ENCODE measurements at regions not wholly inside any gene's neighbourhood (a gene's known extent, or its start where the extent isn't known, plus 50 kb on each side); places are given as distances from the start of the nearest gene placed in this dataset.
"Not testable (repeated sequence)": the region's sequence is repeated elsewhere in the genome, so short reads cannot be mapped to it uniquely, and the experiment has no call there.

DNA sequence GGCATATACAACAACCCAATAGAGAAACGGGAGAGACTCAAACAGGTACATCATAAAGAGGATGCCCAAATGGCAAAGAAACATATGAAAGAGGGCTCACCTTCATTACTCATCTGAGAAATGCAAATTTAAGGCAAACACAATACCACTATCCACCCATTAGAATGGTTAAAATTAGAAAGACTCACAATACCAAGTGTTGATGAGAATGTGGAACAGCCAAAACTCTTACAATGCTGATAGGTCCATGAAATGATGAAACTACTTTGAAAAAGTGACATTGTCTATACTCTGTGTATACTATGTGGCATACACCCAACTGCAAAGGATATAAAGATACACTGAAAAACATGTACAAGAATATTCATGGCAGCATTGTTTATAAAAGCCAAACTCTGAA, 96.2 kb upstream of the TSHZ3 start:
- no peak for DNase-seq (ENCODE audit: low spot score)

DNA sequence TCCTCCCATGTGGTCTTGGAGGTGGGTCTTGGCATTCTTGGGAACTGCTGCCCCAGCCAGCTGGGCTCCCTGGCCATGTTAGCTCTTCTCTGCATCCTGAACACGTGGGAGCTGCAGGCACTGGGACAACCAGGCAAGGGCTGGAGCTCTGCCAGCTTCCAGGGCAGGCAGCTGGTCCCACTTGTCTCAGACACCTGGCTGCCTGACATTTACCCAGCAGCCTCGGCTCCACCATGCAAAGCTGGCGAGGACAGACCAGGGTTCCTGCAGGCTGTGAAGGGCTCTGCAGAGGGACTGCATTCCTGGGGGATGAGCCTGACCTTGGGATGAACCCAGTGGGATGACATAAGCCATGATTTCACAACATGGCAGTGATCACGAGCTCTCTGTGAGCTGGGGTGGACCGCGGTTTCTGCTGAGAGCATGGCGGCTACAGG, 99.0 kb upstream of the TSHZ3 start:
- peak; percentile 93 for DNase-seq (ENCODE audit: low spot score)

DNA sequence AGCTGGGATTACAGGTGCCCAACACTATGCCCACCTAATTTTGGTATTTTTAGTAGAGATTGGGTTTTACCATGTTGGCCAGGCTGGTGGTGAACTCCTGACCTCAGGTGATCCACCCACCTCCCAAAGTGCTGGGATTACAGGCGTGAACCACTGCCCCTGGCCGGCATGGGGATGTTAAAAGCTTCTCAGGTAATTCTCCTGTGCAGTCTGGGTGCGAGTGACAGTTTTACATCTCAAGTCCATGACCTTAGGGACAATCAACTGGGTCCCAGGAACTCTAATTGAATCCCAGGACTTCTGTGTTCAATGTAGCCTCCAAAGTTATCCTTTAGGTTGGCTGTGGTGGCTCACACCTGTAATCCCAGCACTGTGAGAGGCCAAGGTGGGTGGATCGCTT, 100.1 kb upstream of the TSHZ3 start:
- DNase-seq (ENCODE audit: low spot score) = no peak

- DNase-seq (ENCODE audit: low spot score) = no peak
Measured at GRCh38 chr19:31450696-31451095, 101.5 kb upstream of the TSHZ3 start.

- no peak for DNase-seq (ENCODE audit: low spot score)
Measured at GRCh38 chr19:31451686-31452330, 102.6 kb upstream of the TSHZ3 start.

- no peak for DNase-seq (ENCODE audit: low spot score)
Measured at GRCh38 chr19:31459430-31459829, 110.2 kb upstream of the TSHZ3 start.

DNA sequence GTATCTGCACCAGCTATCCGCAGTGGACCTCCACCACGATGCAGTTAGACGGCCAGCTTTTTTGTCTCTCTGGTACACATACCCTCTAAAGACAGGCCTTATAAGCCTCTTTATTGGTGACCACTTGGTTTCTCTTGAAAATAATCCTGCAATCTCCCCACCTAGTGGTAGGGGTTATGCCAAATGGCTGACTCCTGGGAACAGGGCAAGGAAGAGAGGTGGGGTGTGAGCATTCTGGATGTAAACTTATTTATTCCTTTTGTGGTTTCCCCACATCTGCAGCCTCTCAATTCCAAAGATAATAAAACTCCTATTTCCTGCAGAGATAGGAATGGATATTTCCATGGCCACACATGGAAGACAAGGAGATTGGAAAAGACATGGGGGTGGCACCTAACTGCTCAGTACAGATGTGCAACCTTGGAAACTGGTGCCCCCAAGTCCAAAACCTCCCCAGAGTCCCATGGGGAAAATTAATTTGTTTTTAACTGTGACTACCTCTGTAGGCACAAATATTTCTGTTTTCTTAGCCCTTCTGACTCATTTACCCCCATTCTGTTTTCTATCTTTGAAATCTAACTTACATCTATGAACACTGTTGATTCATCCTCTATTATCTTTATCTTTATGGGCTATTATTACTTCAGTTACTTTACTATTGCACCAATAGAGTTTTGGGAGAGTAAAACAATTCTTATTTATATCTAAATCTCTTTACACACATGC, 112.7 kb upstream of the TSHZ3 start:
- DNase-seq (ENCODE audit: low spot score) = peak; percentile 15

DNA sequence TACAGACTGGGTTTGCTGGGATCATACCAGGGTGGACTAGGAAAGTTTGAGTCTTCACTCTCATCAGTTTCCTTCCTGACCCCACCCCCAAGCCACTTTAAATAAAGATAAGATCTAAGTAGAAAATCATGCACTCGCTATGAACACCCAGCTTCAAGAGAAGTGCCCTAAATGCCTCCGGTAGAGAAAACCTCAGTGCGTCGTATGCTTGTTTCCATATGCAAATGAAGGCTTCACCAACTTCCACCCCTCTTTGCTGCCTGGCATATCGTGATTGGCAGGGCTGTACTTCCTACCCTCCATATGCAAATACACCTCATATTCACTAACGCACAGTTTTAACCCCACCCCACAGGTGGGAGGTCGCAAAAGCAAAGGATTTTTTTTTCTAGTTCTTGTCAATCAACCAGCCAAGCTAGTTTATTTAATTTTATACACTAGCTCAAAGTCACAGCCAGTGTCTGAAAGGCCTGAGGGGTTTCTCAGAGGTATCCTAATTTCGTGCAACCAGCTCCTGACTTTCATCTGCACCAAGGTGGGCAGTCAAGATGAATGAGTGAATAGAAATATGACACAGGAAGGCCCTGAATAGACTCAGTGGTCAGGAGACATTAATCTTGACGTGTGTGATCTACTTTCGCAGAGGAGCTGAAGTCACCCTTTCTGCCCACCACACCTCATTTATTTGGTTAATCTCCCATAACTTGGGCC, 121.1 kb upstream of the TSHZ3 start:
- DNase-seq (ENCODE audit: low spot score) = no peak

DNA sequence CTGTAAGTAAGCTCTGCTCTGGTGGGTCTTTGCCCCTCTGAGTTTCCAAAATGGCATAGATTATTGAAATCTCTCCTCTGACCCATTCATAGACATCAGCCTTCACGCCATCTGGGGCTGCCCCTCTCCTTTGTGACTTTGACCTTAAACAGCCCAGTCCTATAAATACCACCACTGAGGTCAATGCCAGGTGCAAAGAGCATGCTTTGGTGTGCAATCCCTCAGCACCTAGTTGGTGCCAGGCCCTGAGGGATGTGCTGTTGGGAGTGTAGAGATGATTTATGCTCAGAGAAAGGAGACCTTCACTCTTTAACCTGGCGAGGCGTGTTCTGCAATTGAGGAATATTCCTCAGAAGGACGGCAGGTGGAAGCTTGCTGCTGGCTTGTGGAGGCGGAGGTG, 121.7 kb upstream of the TSHZ3 start:
- DNase-seq (ENCODE audit: low spot score) = no peak

GRCh38 chr19:31478241-31478640, 129.0 kb upstream of the TSHZ3 start:
- no peak for DNase-seq (ENCODE audit: low spot score)

GRCh38 chr19:31483226-31483857, 134.1 kb upstream of the TSHZ3 start:
- no peak for DNase-seq (ENCODE audit: low spot score)

DNA sequence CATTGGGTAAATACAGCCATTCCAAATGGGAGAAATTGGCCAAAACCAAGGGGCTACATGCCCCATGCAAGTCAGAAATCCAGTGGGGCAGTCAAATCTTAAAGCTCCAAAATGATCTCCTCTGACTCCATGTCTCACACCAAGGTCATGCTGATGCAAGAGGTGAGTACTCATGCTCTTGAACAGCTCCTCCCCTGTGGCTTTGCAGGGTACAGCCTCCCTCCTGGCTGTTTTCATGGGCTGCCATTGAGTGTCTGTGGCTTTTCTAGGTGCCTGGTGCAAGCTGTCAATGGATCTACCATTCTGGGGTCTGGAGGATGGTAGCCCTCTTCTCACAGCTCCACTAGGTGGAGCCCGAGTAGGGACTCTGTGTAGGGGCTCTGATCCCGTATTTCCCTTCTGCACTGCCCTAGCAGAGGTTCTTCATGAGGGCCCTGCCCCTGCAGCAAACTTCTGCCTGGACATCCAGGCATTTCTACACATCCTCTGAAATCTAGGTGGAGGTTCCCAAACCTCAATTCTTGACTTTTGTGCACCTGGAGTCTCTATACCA, 135.7 kb upstream of the TSHZ3 start:
- DNase-seq (ENCODE audit: low spot score) = not testable (repeated sequence)

GRCh38 chr19:31485472-31485871, 136.2 kb upstream of the TSHZ3 start:
- no peak for DNase-seq (ENCODE audit: low spot score)

DNA sequence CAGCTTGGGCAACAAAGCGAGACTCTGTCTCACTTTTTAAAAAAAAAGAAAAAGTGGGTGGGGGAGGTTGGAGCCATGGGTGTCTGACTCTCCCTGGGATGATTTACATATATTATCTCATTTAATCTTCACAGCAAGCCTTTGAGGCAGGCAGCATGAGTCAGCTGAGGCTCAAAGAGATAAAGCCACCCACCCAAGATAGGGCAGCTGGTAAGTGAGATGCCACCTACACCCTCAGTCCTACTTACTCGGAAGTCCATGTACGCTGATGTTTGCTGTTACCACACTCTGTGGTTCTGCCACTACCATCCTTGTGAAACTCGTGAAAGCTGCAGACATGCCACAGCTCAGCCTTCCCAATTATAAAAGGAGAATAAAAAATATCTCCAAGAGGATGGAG, 142.0 kb upstream of the TSHZ3 start:
- no peak for DNase-seq (ENCODE audit: low spot score)

- DNase-seq (ENCODE audit: low spot score) = no peak
Measured at GRCh38 chr19:31492050-31492449, 142.8 kb upstream of the TSHZ3 start.

GRCh38 chr19:31496076-31496475, 146.8 kb upstream of the TSHZ3 start:
- DNase-seq (ENCODE audit: low spot score) = no peak

- DNase-seq (ENCODE audit: low spot score) = no peak
Measured at GRCh38 chr19:31497709-31498108, 148.5 kb upstream of the TSHZ3 start.

GRCh38 chr19:31498781-31499180, 149.5 kb upstream of the TSHZ3 start:
- DNase-seq (ENCODE audit: low spot score) = no peak

DNA sequence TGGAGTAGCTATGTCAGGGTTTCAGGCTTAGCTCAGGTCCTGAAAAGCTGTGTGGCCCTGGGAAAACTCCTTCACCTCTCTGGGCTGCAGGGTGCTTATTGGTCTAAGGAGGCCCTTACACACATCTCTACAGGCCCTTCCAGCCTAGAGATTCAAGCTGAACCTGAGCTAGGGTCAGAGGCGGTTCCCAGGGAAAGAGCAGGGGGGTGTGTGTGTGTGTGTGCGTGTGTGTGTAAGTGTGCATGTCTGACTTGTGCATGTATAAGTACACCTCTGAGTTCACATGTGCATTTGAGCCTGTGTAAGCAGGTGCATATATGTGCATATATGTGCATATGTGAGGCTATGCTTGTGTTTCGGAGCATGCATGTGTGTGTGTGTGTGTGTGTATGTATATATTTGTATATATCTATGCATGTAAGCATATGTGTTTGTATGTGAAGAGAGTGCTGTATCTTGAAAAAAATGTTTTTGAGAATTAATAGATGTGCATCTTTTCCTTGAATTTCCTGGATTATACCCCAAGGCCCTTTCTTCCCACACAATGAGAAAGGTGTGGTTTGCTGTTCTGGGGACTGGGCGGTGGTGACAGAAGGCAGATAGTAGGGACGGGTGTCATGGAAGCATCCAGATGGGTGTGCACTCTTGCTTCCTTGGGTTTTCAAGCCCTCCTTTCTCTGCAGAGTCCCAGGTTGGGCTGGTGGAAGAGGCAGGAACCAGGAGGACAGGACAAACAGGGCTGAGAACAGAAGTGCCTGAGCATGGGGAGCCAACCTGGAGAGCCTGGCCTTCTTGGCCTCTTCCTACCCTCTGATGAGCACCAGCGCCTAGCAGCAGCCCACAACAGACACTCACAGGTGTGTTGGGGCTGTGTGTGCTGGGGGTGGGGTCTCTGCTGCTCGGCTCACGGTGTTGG, 150.3 kb upstream of the TSHZ3 start:
- DNase-seq (ENCODE audit: low spot score) = no peak

- no peak for DNase-seq (ENCODE audit: low spot score)
Measured at GRCh38 chr19:31500197-31500830, 151.1 kb upstream of the TSHZ3 start.

DNA sequence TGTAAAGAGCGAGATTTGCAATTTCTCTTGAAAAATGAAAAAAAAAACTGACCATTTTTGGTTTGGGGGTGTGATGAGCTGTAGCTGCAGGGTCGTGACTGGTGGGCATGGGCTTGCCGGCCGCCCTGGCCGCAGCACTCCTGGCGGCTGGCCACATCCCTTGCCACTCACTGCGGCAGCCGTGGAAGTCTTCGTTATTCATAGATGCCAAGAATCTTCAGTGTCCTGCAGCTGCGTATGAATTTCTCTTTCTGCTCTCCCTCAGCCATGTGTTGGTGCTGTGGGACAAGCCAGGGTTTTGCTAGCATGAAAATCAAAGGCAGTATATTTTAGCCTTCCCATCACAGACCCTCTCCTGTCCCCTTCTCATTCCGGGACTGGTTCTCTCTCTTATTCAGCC, 151.7 kb upstream of the TSHZ3 start:
- DNase-seq (ENCODE audit: low spot score) = no peak

All from AG08395 (cell line).